HL-60 (cell line): ENCODE measurements at regions not wholly inside any gene's neighbourhood (a gene's known extent, or its start where the extent isn't known, plus 50 kb on each side); places are given as distances from the start of the nearest gene placed in this dataset.

ENCODE experiments used
- CTCF ChIP-seq: IDR thresholded peaks from one replicate; pipeline ENCODE4 v1.5.1; 2011; ENCODE audit warnings: low read length, control low read depth, inconsistent platforms; ENCODE audit not compliant: insufficient read depth
- GABPA ChIP-seq: IDR thresholded peaks from 2 replicates; pipeline ENCODE4 v1.6.1; 2012; ENCODE audit warnings: low read depth
- POLR2AphosphoS5 ChIP-seq: IDR thresholded peaks from 2 replicates; pipeline ENCODE4 v1.6.1; 2012; ENCODE audit warnings: low read depth

GRCh38 chr2:163187119-163187518 is 348.6 kb upstream of the KCNH7 start:
- no peak for TF ChIP-seq CTCF
- TF ChIP-seq POLR2AphosphoS5 = no peak
- no peak for TF ChIP-seq GABPA
